HCT116 (cell line): ENCODE measurements at regions not wholly inside any gene's neighbourhood (a gene's known extent, or its start where the extent isn't known, plus 50 kb on each side); places are given as distances from the start of the nearest gene placed in this dataset.
A peak's percentile ranks its signal among the peaks of the same experiment; 100 is the strongest.

Source experiments
- ATAC-seq: fragments of 200-7000 bp; cut with Tn5 transposase; 2 replicates; pipeline ENCODE4 v1.9.1; 2020; ENCODE audit warnings: mild to moderate bottlenecking, moderate library complexity
- BruUV-seq: library from RNA; stranded (reverse); fragments of 400-500 nt; replicated peaks from 2 replicates; lab custom pipeline; 2021; lab: Mats Ljungman, UMichigan
- CTCF ChIA-PET: fragments of 300-600 bp; sonication (Branson Sonifier 250); formaldehyde crosslinking; loops from one replicate; lab custom pipeline; 2021; ENCODE audit warnings: antibody characterized with exemption; lab: Charles Lee
- POLR2A ChIA-PET: fragments of 300-600, 350-600 bp; sonication (Branson Sonifier 250); formaldehyde crosslinking; loops from one replicate; lab custom pipeline; 2021; ENCODE audit warnings: antibody characterized with exemption; lab: Charles Lee
- RAD21 ChIA-PET, 2 experiments: fragments of 300-600 bp; sonication (Branson Sonifier 250); formaldehyde crosslinking; loops; one replicate each; lab custom pipeline; 2023; ENCODE audit warnings: low total read pairs in 2 of 2; ENCODE audit not compliant: uncharacterized antibody in 2 of 2, unreplicated experiment in 2 of 2, low non-redundant PET in 1 of 2; lab: Charles Lee
- DNase-seq: peaks from one replicate; pipeline ENCODE4 v3.0.0-alpha.2; 2010; ENCODE audit warnings: low read depth, low spot score
- H2AFZ ChIP-seq: fragments of 200-600 bp; shearing (Covaris generic), sonication (generic); 2 replicates; pipeline ENCODE4 v1.6.1; 2017; ENCODE audit warnings: low read depth, mixed run types, mixed read lengths, antibody characterized with exemption, low read length; ENCODE audit not compliant: poor library complexity, severe bottlenecking
- H3K27ac ChIP-seq: 2 replicates; pipeline ENCODE4 v1.5.1; 2012; ENCODE audit warnings: low read depth, low read length
- H3K27me3 ChIP-seq: fragments of 200-600 bp; sonication (generic); 2 replicates; pipeline ENCODE4 v1.6.1; 2016; ENCODE audit warnings: mixed run types, low read length, mixed read lengths; ENCODE audit not compliant: insufficient read depth
- H3K36me3 ChIP-seq, 2 experiments: fragments of 200-500 bp in 1 of 2; fragments of 200-600 bp in 1 of 2; sonication (Bioruptor generic) in 1 of 2; sonication (generic) in 1 of 2; 2 replicates each; pipeline versions ENCODE4 v1.5.1 to v1.6.1; 2014 to 2016; ENCODE audit warnings: low read length in 2 of 2, inconsistent platforms in 1 of 2, mixed read lengths in 1 of 2, mixed run types in 1 of 2; ENCODE audit not compliant: insufficient read depth in 2 of 2, control insufficient read depth in 1 of 2
- H3K4me1 ChIP-seq, 2 experiments: fragments of 200-600 bp in 1 of 2; sonication (generic) in 1 of 2; 2 replicates each; pipeline versions ENCODE4 v1.5.1 to v1.6.1; 2012 to 2017; ENCODE audit warnings: low read length in 2 of 2, inconsistent platforms in 1 of 2, mild to moderate bottlenecking in 1 of 2, mixed read lengths in 1 of 2, mixed run types in 1 of 2, moderate library complexity in 1 of 2; ENCODE audit not compliant: insufficient read depth in 2 of 2, control insufficient read depth in 1 of 2
- H3K4me2 ChIP-seq: fragments of 200-600 bp; sonication (generic); 2 replicates; pipeline ENCODE4 v1.6.1; 2017; ENCODE audit warnings: mixed run types, low read length, mixed read lengths
- H3K4me3 ChIP-seq, 2 experiments: fragments of 200-600 bp in 1 of 2; sonication (generic) in 1 of 2; replicated peaks in 1 of 2; 2 replicates each; pipeline ENCODE4 v1.5.1; 2011 to 2016; ENCODE audit warnings: low read length in 2 of 2, control low read depth in 1 of 2, low read depth in 1 of 2, mild to moderate bottlenecking in 1 of 2, mixed read lengths in 1 of 2, mixed run types in 1 of 2
- H3K79me2 ChIP-seq: fragments of 200-600 bp; sonication (generic); 2 replicates; pipeline ENCODE4 v1.6.1; 2017; ENCODE audit warnings: mild to moderate bottlenecking, mixed run types, low read length, moderate library complexity, mixed read lengths; ENCODE audit not compliant: insufficient read depth
- H3K9ac ChIP-seq: fragments of 200-600 bp; sonication (generic); 2 replicates; pipeline ENCODE4 v1.6.1; 2016; ENCODE audit warnings: low read length, mixed read lengths
- H3K9me2 ChIP-seq: fragments of 200-600 bp; sonication (generic), shearing (Covaris generic); 2 replicates; pipeline ENCODE4 v1.6.1; 2017; ENCODE audit warnings: mixed run types, mild to moderate bottlenecking, moderate library complexity; ENCODE audit not compliant: insufficient read depth
- H3K9me3 ChIP-seq, 2 experiments: fragments of 200-500 bp in 1 of 2; fragments of 200-600 bp in 1 of 2; sonication (Bioruptor generic) in 1 of 2; sonication (generic) in 1 of 2; 2 replicates each; pipeline ENCODE4 v1.6.1; 2014 to 2017; ENCODE audit warnings: low read length in 2 of 2, mixed read lengths in 2 of 2, inconsistent platforms in 1 of 2, low read depth in 1 of 2, mild to moderate bottlenecking in 1 of 2, mixed run types in 1 of 2, moderate library complexity in 1 of 2; ENCODE audit not compliant: control insufficient read depth in 1 of 2, insufficient read depth in 1 of 2
- H4K20me1 ChIP-seq: fragments of 200-600 bp; sonication (generic), shearing (Covaris generic); 2 replicates; pipeline ENCODE4 v1.6.1; 2017; ENCODE audit warnings: mixed run types, mild to moderate bottlenecking, moderate library complexity; ENCODE audit not compliant: insufficient read depth
- CEBPB ChIP-seq: IDR thresholded peaks from 2 replicates; pipeline ENCODE4 v1.6.1; 2012; ENCODE audit warnings: low read depth
- CTCF ChIP-seq, 3 experiments: fragments of 200-600 bp in 1 of 3; sonication (generic) in 1 of 3; IDR thresholded peaks in 2 of 3; conservative IDR thresholded peaks in 1 of 3; 2 replicates each; pipeline ENCODE4 v1.5.1; 2012 to 2017; ENCODE audit warnings: low read depth in 2 of 3, low read length in 2 of 3, antibody characterized with exemption in 1 of 3, borderline replicate concordance in 1 of 3, control low read depth in 1 of 3, mild to moderate bottlenecking in 1 of 3, mixed read lengths in 1 of 3, mixed run types in 1 of 3, moderate library complexity in 1 of 3; ENCODE audit not compliant: insufficient read depth in 1 of 3
- POLR2A ChIP-seq: IDR thresholded peaks from 2 replicates; pipeline ENCODE4 v1.7.0; 2011; ENCODE audit warnings: borderline replicate concordance; ENCODE audit not compliant: insufficient read depth, insufficient read length; ENCODE audit errors: extremely low read depth
- POLR2AphosphoS5 ChIP-seq: IDR thresholded peaks from 2 replicates; pipeline ENCODE4 v1.6.1; 2011; ENCODE audit warnings: mild to moderate bottlenecking, low read depth, low read length, moderate library complexity
- SIN3A ChIP-seq: IDR thresholded peaks from 2 replicates; pipeline ENCODE4 v1.6.1; 2012; ENCODE audit warnings: low read depth
- SP1 ChIP-seq: IDR thresholded peaks from 2 replicates; pipeline ENCODE4 v1.6.1; 2012; ENCODE audit warnings: low read depth
- ZBTB33 ChIP-seq: IDR thresholded peaks from 2 replicates; pipeline ENCODE4 v1.6.1; 2011; ENCODE audit warnings: mild to moderate bottlenecking, low read length, moderate library complexity; ENCODE audit not compliant: insufficient replicate concordance; ENCODE audit errors: extremely low read depth
- ZNF274 ChIP-seq: fragments of 200-500 bp; sonication (Bioruptor generic); IDR thresholded peaks from 2 replicates; pipeline ENCODE4 v1.6.1; 2014; ENCODE audit warnings: mild to moderate bottlenecking, low read depth, low read length, inconsistent platforms
- intact Hi-C: fragments of 100-400 bp; cut with micrococcal nuclease; formaldehyde crosslinking; loops from 2 replicates; pipeline ENCODE4 v1.10.0; 2022
- TF ChIP-seq, protein P1 (sequence below): IDR thresholded peaks from 2 replicates; pipeline ENCODE4 v1.6.1; 2012
- TF ChIP-seq, protein P2 (sequence below): IDR thresholded peaks from 2 replicates; pipeline ENCODE4 v1.6.1; 2012

DNA sequence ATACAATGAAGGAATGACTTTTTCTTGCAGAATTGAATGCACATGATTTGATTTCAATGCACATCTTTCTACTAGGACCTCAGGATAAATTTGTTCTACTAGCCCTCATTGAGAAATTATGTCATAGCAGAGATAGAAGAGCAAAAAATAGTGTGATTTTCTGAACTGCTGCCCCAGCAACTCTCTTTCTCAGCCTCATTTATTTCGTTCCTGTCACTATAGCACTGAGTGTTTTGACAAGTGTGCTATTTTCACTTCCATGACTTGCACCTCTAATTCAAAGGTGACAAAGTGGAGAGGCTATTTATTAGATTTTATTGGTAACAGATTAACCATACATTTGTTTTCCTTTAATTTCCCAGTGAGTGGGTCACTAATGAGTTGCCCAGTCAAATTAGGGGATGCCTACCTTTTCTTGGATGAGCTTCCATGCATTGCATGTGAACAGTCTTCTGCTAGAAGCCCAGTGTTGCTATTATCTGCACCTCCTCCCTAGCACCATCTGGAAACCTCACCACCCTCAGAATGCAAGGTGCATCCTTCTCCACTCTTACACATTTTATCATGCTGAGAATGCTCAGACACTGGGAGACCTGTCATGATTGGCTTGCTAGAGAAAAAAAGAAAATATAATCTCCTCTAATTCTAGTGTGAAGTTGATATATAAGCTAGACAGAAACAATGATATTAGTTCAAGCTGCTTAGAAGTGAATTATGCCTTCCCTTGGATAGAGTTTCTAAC, 119.6 kb upstream of the CTTNBP2 start:
- no TSS peak for BruUV-seq
- no peak overlapping the region for H3K9ac ChIP-seq
- no peak for DNase-seq
- ChIA-PET RAD21 (no interaction called here), CTCF (interaction anchor here (0.8 to 1.8 kb wide), 7 partner anchors 11 to 161 kb away, joined by 3 to 6 read pairs (median 4); no protein-coding TSS in a partner anchor), POLR2A (no interaction called here)
- no peaks in the 10 kb centered on the region for H3K36me3 ChIP-seq
- no peaks in the 10 kb centered on the region for H3K9me2 ChIP-seq
- H3K79me2 ChIP-seq, result no peaks in the 10 kb centered on the region
- H3K27ac ChIP-seq, result no peak overlapping the region
- ATAC-seq, result no peak
- H3K4me2 ChIP-seq, result no peak overlapping the region
- H3K4me3 ChIP-seq, result no peak overlapping the region
- H4K20me1 ChIP-seq, result no peaks in the 10 kb centered on the region
- no peak overlapping the region for H2AFZ ChIP-seq
- intact Hi-C loops, result no loop called here
- H3K9me3 ChIP-seq, result no peaks in the 10 kb centered on the region
- peaks cover 0 to 4% of the 10 kb centered on the region in 2 experiments; a peak in 2 of 4 replicates for H3K4me1 ChIP-seq
- no peak for TF ChIP-seq CEBPB
- TF ChIP-seq ZBTB33, result no peak
- H3K27me3 ChIP-seq, result no peaks in the 10 kb centered on the region

GRCh38 chr7:117993377-117994003, 120.2 kb upstream of the CTTNBP2 start:
- ATAC-seq (peak; percentile 99), DNase-seq (peak; percentile 59)
- H3K79me2 ChIP-seq, result no peaks in the 10 kb centered on the region
- H2AFZ ChIP-seq, result no peak overlapping the region
- no peaks in the 10 kb centered on the region for H4K20me1 ChIP-seq
- no peaks in the 10 kb centered on the region for H3K9me3 ChIP-seq
- ChIA-PET CTCF (interaction anchor here (0.8 to 1.8 kb wide), 7 partner anchors 11 to 160 kb away, joined by 3 to 6 read pairs (median 4); no protein-coding TSS in a partner anchor), POLR2A (no interaction called here), RAD21 (no interaction called here)
- intact Hi-C loops, result no loop called here
- peaks cover 1 to 11% of the 10 kb centered on the region in 2 experiments; a peak in 3 of 4 replicates for H3K4me1 ChIP-seq
- H3K4me2 ChIP-seq, result no peak overlapping the region
- no peak overlapping the region for H3K4me3 ChIP-seq
- H3K36me3 ChIP-seq, result no peaks in the 10 kb centered on the region
- H3K9ac ChIP-seq, result no peak overlapping the region
- BruUV-seq, result no TSS peak
- no peaks in the 10 kb centered on the region for H3K27me3 ChIP-seq
- H3K9me2 ChIP-seq, result no peaks in the 10 kb centered on the region
- H3K27ac ChIP-seq, result no peak overlapping the region
- TF ChIP-seq, protein P1, sequence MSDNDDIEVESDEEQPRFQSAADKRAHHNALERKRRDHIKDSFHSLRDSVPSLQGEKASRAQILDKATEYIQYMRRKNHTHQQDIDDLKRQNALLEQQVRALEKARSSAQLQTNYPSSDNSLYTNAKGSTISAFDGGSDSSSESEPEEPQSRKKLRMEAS, result no peak
- no peak for TF ChIP-seq SIN3A
- TF ChIP-seq ZBTB33, result no peak
- no peak for TF ChIP-seq POLR2AphosphoS5
- TF ChIP-seq POLR2A, result no peak
- TF ChIP-seq SP1, result no peak
- TF ChIP-seq, protein P2, sequence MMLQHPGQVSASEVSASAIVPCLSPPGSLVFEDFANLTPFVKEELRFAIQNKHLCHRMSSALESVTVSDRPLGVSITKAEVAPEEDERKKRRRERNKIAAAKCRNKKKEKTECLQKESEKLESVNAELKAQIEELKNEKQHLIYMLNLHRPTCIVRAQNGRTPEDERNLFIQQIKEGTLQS, result no peak
- TF ChIP-seq CTCF (IDR thresholded peaks at IDR 0.05 in 2 of 3, conservative IDR thresholded peaks at IDR 0.05 in 1 of 3; ENCODE audit: borderline replicate concordance in 1 of 3, insufficient read depth in 1 of 3, low read depth in 2 of 3, low read length in 2 of 3), result peak; percentile 21 to 82 (median 76); a peak in 5 of 6 replicates
- no peak for TF ChIP-seq ZNF274
